HG03064 (cell line): ENCODE measurements at regions not wholly inside any gene's neighbourhood (a gene's known extent, or its start where the extent isn't known, plus 50 kb on each side); places are given as distances from the start of the nearest gene placed in this dataset.

Source experiments
- ATAC-seq: cut with Tn5 transposase; IDR thresholded peaks from one replicate; pipeline ENCODE4 v1.9.1; 2021; ENCODE audit warnings: low read depth; ENCODE audit not compliant: unreplicated experiment

- no peak for ATAC-seq
Observed at GRCh38 chr10:44326474-44327030, 58.3 kb downstream of the CXCL12 start.

- no peak for ATAC-seq
Observed at GRCh38 chr10:44325596-44326307, 59.1 kb downstream of the CXCL12 start.

- ATAC-seq, result no peak
Observed at GRCh38 chr10:44325157-44325556, 59.7 kb downstream of the CXCL12 start.

GRCh38 chr10:44323838-44324237 is 61.1 kb downstream of the CXCL12 start:
- no peak for ATAC-seq

- no peak for ATAC-seq
Observed at GRCh38 chr10:44322137-44322536, 62.8 kb downstream of the CXCL12 start.

GRCh38 chr10:44320756-44321155 is 64.1 kb downstream of the CXCL12 start:
- ATAC-seq, result no peak

GRCh38 chr10:44317856-44318255 is 67.0 kb downstream of the CXCL12 start:
- ATAC-seq, result no peak

GRCh38 chr10:44316922-44317215 is 68.0 kb downstream of the CXCL12 start:
- no peak for ATAC-seq

- no peak for ATAC-seq
Observed at GRCh38 chr10:44316187-44316921, 68.5 kb downstream of the CXCL12 start.

GRCh38 chr10:44314802-44315460 is 70.0 kb downstream of the CXCL12 start:
- ATAC-seq, result no peak

- ATAC-seq, result no peak
Observed at GRCh38 chr10:44313761-44314165, 71.1 kb downstream of the CXCL12 start.

GRCh38 chr10:44312401-44312800 is 72.5 kb downstream of the CXCL12 start:
- ATAC-seq, result no peak

- no peak for ATAC-seq
Observed at GRCh38 chr10:44311563-44312051, 73.3 kb downstream of the CXCL12 start.

- ATAC-seq, result peak; percentile 69
Observed at GRCh38 chr10:44310762-44311562, 73.9 kb downstream of the CXCL12 start.

GRCh38 chr10:44309939-44310761 is 74.7 kb downstream of the CXCL12 start:
- ATAC-seq, result no peak

- ATAC-seq, result no peak
Observed at GRCh38 chr10:44309361-44309760, 75.5 kb downstream of the CXCL12 start.

GRCh38 chr10:44308935-44309334 is 76.0 kb downstream of the CXCL12 start:
- no peak for ATAC-seq

- no peak for ATAC-seq
Observed at GRCh38 chr10:44307691-44308090, 77.2 kb downstream of the CXCL12 start.

GRCh38 chr10:44306762-44307161 is 78.1 kb downstream of the CXCL12 start:
- ATAC-seq, result no peak
